VCaP (cell line): ENCODE measurements at regions not wholly inside any gene's neighbourhood (a gene's known extent, or its start where the extent isn't known, plus 50 kb on each side); places are given as distances from the start of the nearest gene placed in this dataset.

Source experiments
- H3K27ac ChIP-seq: fragments of 450-650 bp; 2 replicates; pipeline ENCODE4 v1.5.1; 2017
- CTCF ChIP-seq: fragments of 450-650 bp; conservative IDR thresholded peaks from 2 replicates; pipeline ENCODE4 v1.5.1; 2017; ENCODE audit warnings: mild to moderate bottlenecking, moderate library complexity

- no peak overlapping the region for H3K27ac ChIP-seq
- no peak for TF ChIP-seq CTCF
These were observed 205.0 kb downstream of the TOMM20 start for GRCh38 chr1:234923626-234924025.

- no peak for TF ChIP-seq CTCF
- no peak overlapping the region for H3K27ac ChIP-seq
These were observed 205.7 kb downstream of the TOMM20 start for GRCh38 chr1:234922987-234923386.

- no peak overlapping the region for H3K27ac ChIP-seq
- no peak for TF ChIP-seq CTCF
These were observed 207.2 kb downstream of the TOMM20 start for GRCh38 chr1:234921266-234922062.

GRCh38 chr1:234920843-234921140 lies 207.8 kb downstream of the TOMM20 start:
- no peak overlapping the region for H3K27ac ChIP-seq
- TF ChIP-seq CTCF, result no peak

GRCh38 chr1:234920136-234920842 lies 208.3 kb downstream of the TOMM20 start:
- no peak for TF ChIP-seq CTCF
- H3K27ac ChIP-seq, result no peak overlapping the region

GRCh38 chr1:234918961-234919761 lies 209.5 kb downstream of the TOMM20 start:
- no peak for TF ChIP-seq CTCF
- peak overlapping the region; percentile 54 for H3K27ac ChIP-seq

GRCh38 chr1:234918181-234918841 lies 210.3 kb downstream of the TOMM20 start:
- peak overlapping the region; percentile 54 for H3K27ac ChIP-seq
- TF ChIP-seq CTCF, result no peak
